WTC11 (cell line): ENCODE measurements at regions not wholly inside any gene's neighbourhood (a gene's known extent, or its start where the extent isn't known, plus 50 kb on each side); places are given as distances from the start of the nearest gene placed in this dataset.

Experiments
- CBFB ChIP-seq: sonication (generic); formaldehyde crosslinking; IDR thresholded peaks from 2 replicates; pipeline ENCODE4 v1.8.1; 2022; ENCODE audit warnings: mild to moderate bottlenecking, low read depth, missing genetic modification reagents
- ZNF232 ChIP-seq: sonication (generic); formaldehyde crosslinking; IDR thresholded peaks from 2 replicates; pipeline ENCODE4 v1.8.0; 2022; ENCODE audit warnings: mild to moderate bottlenecking, missing genetic modification reagents
- TF ChIP-seq, protein P1 (sequence below): fragments of 200-600 bp; IDR thresholded peaks from 2 replicates; pipeline ENCODE4 v1.8.0; 2022; ENCODE audit warnings: antibody characterized with exemption
- TF ChIP-seq, protein P2 (sequence below): sonication (generic); formaldehyde crosslinking; IDR thresholded peaks from 2 replicates; pipeline ENCODE4 v1.8.1; 2022; ENCODE audit warnings: low read depth, missing genetic modification reagents, borderline replicate concordance
- TF ChIP-seq, protein P3 (sequence below): sonication (generic); formaldehyde crosslinking; IDR thresholded peaks from 2 replicates; pipeline ENCODE4 v1.8.1; 2023; ENCODE audit warnings: mild to moderate bottlenecking, missing genetic modification reagents, moderate library complexity
- TF ChIP-seq, protein P4 (sequence below): sonication (generic); formaldehyde crosslinking; IDR thresholded peaks from 2 replicates; pipeline ENCODE4 v1.8.0; 2022; ENCODE audit warnings: mild to moderate bottlenecking, missing genetic modification reagents
- TF ChIP-seq, protein P5 (sequence below): sonication (generic); formaldehyde crosslinking; IDR thresholded peaks from 2 replicates; pipeline ENCODE4 v1.8.0; 2022; ENCODE audit warnings: missing genetic modification reagents
- TF ChIP-seq, protein P6 (sequence below): sonication (generic); formaldehyde crosslinking; IDR thresholded peaks from 2 replicates; pipeline ENCODE4 v1.8.1; 2022; ENCODE audit warnings: low read depth, mild to moderate bottlenecking, moderate library complexity, missing genetic modification reagents, borderline replicate concordance
- TF ChIP-seq, protein P7 (sequence below): sonication (generic); formaldehyde crosslinking; conservative IDR thresholded peaks from 2 replicates; pipeline ENCODE4 v1.8.1; 2023; ENCODE audit warnings: mild to moderate bottlenecking, low read depth, missing genetic modification reagents, moderate library complexity
- TF ChIP-seq, protein P8 (sequence below): sonication (generic); formaldehyde crosslinking; IDR thresholded peaks from 2 replicates; pipeline ENCODE4 v1.8.1; 2022; ENCODE audit warnings: mild to moderate bottlenecking, moderate library complexity, missing genetic modification reagents

DNA sequence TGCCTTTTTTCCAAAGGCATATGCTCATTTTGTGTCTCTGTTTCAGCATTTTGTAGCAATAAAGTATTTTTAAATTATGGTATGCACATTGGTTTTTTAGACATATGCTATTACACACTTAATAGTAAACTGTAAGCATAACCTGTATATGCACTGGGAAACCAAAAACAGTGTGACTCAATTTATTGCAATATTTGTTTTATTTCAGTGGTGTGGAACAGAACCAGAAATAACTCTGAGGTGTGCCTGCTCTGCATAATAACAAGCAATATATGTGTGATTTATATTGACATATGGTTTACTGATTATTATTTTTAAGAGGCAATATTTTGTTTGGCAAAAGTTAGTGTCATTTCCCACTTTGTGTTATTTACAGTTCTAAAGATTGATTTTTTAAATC lies 126.6 kb upstream of the CPNE8 start:
- TF ChIP-seq CBFB (CRISPR knock-in tag) (no peak), ZNF232 (CRISPR knock-in tag) (no peak)
- TF ChIP-seq, protein P1, sequence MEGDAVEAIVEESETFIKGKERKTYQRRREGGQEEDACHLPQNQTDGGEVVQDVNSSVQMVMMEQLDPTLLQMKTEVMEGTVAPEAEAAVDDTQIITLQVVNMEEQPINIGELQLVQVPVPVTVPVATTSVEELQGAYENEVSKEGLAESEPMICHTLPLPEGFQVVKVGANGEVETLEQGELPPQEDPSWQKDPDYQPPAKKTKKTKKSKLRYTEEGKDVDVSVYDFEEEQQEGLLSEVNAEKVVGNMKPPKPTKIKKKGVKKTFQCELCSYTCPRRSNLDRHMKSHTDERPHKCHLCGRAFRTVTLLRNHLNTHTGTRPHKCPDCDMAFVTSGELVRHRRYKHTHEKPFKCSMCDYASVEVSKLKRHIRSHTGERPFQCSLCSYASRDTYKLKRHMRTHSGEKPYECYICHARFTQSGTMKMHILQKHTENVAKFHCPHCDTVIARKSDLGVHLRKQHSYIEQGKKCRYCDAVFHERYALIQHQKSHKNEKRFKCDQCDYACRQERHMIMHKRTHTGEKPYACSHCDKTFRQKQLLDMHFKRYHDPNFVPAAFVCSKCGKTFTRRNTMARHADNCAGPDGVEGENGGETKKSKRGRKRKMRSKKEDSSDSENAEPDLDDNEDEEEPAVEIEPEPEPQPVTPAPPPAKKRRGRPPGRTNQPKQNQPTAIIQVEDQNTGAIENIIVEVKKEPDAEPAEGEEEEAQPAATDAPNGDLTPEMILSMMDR, result no peak
- TF ChIP-seq, protein P2, sequence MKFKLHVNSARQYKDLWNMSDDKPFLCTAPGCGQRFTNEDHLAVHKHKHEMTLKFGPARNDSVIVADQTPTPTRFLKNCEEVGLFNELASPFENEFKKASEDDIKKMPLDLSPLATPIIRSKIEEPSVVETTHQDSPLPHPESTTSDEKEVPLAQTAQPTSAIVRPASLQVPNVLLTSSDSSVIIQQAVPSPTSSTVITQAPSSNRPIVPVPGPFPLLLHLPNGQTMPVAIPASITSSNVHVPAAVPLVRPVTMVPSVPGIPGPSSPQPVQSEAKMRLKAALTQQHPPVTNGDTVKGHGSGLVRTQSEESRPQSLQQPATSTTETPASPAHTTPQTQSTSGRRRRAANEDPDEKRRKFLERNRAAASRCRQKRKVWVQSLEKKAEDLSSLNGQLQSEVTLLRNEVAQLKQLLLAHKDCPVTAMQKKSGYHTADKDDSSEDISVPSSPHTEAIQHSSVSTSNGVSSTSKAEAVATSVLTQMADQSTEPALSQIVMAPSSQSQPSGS (CRISPR knock-in tag), result no peak
- TF ChIP-seq, protein P3, sequence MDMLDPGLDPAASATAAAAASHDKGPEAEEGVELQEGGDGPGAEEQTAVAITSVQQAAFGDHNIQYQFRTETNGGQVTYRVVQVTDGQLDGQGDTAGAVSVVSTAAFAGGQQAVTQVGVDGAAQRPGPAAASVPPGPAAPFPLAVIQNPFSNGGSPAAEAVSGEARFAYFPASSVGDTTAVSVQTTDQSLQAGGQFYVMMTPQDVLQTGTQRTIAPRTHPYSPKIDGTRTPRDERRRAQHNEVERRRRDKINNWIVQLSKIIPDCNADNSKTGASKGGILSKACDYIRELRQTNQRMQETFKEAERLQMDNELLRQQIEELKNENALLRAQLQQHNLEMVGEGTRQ, result no peak
- TF ChIP-seq, protein P4, sequence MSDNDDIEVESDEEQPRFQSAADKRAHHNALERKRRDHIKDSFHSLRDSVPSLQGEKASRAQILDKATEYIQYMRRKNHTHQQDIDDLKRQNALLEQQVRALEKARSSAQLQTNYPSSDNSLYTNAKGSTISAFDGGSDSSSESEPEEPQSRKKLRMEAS (CRISPR knock-in tag), result no peak
- TF ChIP-seq, protein P5, sequence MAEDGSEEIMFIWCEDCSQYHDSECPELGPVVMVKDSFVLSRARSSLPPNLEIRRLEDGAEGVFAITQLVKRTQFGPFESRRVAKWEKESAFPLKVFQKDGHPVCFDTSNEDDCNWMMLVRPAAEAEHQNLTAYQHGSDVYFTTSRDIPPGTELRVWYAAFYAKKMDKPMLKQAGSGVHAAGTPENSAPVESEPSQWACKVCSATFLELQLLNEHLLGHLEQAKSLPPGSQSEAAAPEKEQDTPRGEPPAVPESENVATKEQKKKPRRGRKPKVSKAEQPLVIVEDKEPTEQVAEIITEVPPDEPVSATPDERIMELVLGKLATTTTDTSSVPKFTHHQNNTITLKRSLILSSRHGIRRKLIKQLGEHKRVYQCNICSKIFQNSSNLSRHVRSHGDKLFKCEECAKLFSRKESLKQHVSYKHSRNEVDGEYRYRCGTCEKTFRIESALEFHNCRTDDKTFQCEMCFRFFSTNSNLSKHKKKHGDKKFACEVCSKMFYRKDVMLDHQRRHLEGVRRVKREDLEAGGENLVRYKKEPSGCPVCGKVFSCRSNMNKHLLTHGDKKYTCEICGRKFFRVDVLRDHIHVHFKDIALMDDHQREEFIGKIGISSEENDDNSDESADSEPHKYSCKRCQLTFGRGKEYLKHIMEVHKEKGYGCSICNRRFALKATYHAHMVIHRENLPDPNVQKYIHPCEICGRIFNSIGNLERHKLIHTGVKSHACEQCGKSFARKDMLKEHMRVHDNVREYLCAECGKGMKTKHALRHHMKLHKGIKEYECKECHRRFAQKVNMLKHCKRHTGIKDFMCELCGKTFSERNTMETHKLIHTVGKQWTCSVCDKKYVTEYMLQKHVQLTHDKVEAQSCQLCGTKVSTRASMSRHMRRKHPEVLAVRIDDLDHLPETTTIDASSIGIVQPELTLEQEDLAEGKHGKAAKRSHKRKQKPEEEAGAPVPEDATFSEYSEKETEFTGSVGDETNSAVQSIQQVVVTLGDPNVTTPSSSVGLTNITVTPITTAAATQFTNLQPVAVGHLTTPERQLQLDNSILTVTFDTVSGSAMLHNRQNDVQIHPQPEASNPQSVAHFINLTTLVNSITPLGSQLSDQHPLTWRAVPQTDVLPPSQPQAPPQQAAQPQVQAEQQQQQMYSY (CRISPR knock-in tag), result no peak
- TF ChIP-seq, protein P6, sequence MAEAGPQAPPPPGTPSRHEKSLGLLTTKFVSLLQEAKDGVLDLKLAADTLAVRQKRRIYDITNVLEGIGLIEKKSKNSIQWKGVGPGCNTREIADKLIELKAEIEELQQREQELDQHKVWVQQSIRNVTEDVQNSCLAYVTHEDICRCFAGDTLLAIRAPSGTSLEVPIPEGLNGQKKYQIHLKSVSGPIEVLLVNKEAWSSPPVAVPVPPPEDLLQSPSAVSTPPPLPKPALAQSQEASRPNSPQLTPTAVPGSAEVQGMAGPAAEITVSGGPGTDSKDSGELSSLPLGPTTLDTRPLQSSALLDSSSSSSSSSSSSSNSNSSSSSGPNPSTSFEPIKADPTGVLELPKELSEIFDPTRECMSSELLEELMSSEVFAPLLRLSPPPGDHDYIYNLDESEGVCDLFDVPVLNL (CRISPR knock-in tag), result no peak
- TF ChIP-seq, protein P7, sequence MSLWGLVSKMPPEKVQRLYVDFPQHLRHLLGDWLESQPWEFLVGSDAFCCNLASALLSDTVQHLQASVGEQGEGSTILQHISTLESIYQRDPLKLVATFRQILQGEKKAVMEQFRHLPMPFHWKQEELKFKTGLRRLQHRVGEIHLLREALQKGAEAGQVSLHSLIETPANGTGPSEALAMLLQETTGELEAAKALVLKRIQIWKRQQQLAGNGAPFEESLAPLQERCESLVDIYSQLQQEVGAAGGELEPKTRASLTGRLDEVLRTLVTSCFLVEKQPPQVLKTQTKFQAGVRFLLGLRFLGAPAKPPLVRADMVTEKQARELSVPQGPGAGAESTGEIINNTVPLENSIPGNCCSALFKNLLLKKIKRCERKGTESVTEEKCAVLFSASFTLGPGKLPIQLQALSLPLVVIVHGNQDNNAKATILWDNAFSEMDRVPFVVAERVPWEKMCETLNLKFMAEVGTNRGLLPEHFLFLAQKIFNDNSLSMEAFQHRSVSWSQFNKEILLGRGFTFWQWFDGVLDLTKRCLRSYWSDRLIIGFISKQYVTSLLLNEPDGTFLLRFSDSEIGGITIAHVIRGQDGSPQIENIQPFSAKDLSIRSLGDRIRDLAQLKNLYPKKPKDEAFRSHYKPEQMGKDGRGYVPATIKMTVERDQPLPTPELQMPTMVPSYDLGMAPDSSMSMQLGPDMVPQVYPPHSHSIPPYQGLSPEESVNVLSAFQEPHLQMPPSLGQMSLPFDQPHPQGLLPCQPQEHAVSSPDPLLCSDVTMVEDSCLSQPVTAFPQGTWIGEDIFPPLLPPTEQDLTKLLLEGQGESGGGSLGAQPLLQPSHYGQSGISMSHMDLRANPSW (CRISPR knock-in tag), result no peak
- TF ChIP-seq, protein P8, sequence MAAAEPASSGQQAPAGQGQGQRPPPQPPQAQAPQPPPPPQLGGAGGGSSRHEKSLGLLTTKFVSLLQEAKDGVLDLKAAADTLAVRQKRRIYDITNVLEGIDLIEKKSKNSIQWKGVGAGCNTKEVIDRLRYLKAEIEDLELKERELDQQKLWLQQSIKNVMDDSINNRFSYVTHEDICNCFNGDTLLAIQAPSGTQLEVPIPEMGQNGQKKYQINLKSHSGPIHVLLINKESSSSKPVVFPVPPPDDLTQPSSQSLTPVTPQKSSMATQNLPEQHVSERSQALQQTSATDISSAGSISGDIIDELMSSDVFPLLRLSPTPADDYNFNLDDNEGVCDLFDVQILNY (CRISPR knock-in tag), result no peak
